ENCODE measurements at regions not wholly inside any gene's neighbourhood (a gene's known extent, or its start where the extent isn't known, plus 50 kb on each side); places are given as distances from the start of the nearest gene placed in this dataset.

GRCh38 chr6:14784596-14785492, 461.0 kb upstream of the JARID2 start:
- no peak for DNase-seq

- no peak for DNase-seq
Measured at GRCh38 chr6:14785493-14785790, 460.4 kb upstream of the JARID2 start.

- no peak for DNase-seq
Measured at GRCh38 chr6:14786008-14786407, 459.9 kb upstream of the JARID2 start.

- no peak for DNase-seq
Measured at GRCh38 chr6:14786455-14786854, 459.4 kb upstream of the JARID2 start.

GRCh38 chr6:14787250-14787649, 458.6 kb upstream of the JARID2 start:
- DNase-seq = no peak

- DNase-seq = no peak
Measured at GRCh38 chr6:14787677-14788076, 458.2 kb upstream of the JARID2 start.

GRCh38 chr6:14789996-14790395, 455.9 kb upstream of the JARID2 start:
- DNase-seq = no peak

- DNase-seq = no peak
Measured at GRCh38 chr6:14790976-14791375, 454.9 kb upstream of the JARID2 start.

GRCh38 chr6:14791526-14791925, 454.3 kb upstream of the JARID2 start:
- DNase-seq = no peak

GRCh38 chr6:14792118-14792955, 453.5 kb upstream of the JARID2 start:
- DNase-seq = no peak

GRCh38 chr6:14795451-14795850, 450.4 kb upstream of the JARID2 start:
- DNase-seq = no peak

GRCh38 chr6:14796974-14797762, 448.7 kb upstream of the JARID2 start:
- no peak for DNase-seq

- no peak for DNase-seq
Measured at GRCh38 chr6:14797875-14798593, 447.8 kb upstream of the JARID2 start.

GRCh38 chr6:14798594-14798982, 447.3 kb upstream of the JARID2 start:
- DNase-seq = no peak

GRCh38 chr6:14798996-14799588, 446.8 kb upstream of the JARID2 start:
- no peak for DNase-seq

- no peak for DNase-seq
Measured at GRCh38 chr6:14799928-14800327, 445.9 kb upstream of the JARID2 start.

GRCh38 chr6:14802514-14803160, 443.2 kb upstream of the JARID2 start:
- no peak for DNase-seq

- no peak for DNase-seq
Measured at GRCh38 chr6:14804001-14804784, 441.7 kb upstream of the JARID2 start.

- no peak for DNase-seq
Measured at GRCh38 chr6:14804785-14805210, 441.1 kb upstream of the JARID2 start.

- DNase-seq = no peak
Measured at GRCh38 chr6:14806101-14806500, 439.8 kb upstream of the JARID2 start.

- DNase-seq = no peak
Measured at GRCh38 chr6:14807130-14807529, 438.7 kb upstream of the JARID2 start.
